HepG2 (cell line): ENCODE measurements at regions not wholly inside any gene's neighbourhood (a gene's known extent, or its start where the extent isn't known, plus 50 kb on each side); places are given as distances from the start of the nearest gene placed in this dataset.

Experiments used
- ATAC-seq: fragments of 200-7000 bp; cut with Tn5 transposase; 3 replicates; pipeline ENCODE4 v1.9.1; 2020; ENCODE audit warnings: mild to moderate bottlenecking, moderate library complexity
- BruUV-seq: library from RNA; stranded (reverse); fragments of 400-500 nt; replicated peaks from 2 replicates; lab custom pipeline; 2021; lab: Mats Ljungman, UMichigan
- CTCF ChIA-PET: fragments of 300-600 bp; formaldehyde crosslinking; extraction: SDS; loops from one replicate; lab custom pipeline; 2021; ENCODE audit warnings: low total read pairs, inconsistent platforms, low intra/inter-chr PET ratio; lab: Yijun Ruan, JAX
- POLR2A ChIA-PET: fragments of 350-600 bp; sonication (Branson Sonifier 250); formaldehyde crosslinking; loops from one replicate; lab custom pipeline; 2020; ENCODE audit warnings: antibody characterized with exemption, inconsistent platforms; lab: Yijun Ruan, JAX
- DNase-seq: peaks from one replicate; pipeline ENCODE4 v3.0.0-alpha.2; 2015; ENCODE audit warnings: low spot score
- FAIRE-seq: peaks from 3 replicates; lab custom pipeline; 2011; peaks lifted over from hg19 to GRCh38; lab: Jason Lieb, UNC
- H2AFZ ChIP-seq: one replicate; pipeline ENCODE4 v1.6.1; 2011; ENCODE audit warnings: low read length, inconsistent platforms
- H3K27ac ChIP-seq: fragments of 300-600 bp; 3 replicates; pipeline ENCODE4 v1.8.0; 2011; ENCODE audit warnings: mixed run types, mild to moderate bottlenecking, mixed read lengths, low read length, inconsistent platforms; ENCODE audit not compliant: insufficient read depth; ENCODE audit errors: extremely low read length
- H3K27me3 ChIP-seq, 2 experiments: fragments of 200-600 bp in 1 of 2; 2 replicates in 1 of 2; 3 replicates in 1 of 2; pipeline versions ENCODE4 v1.6.0 to v1.8.0; 2011; ENCODE audit warnings: low read length in 2 of 2, mild to moderate bottlenecking in 2 of 2, moderate library complexity in 2 of 2, inconsistent platforms in 1 of 2; ENCODE audit not compliant: insufficient read depth in 2 of 2, control insufficient read depth in 1 of 2
- H3K36me3 ChIP-seq, 2 experiments: fragments of 200-600 bp in 1 of 2; replicated peaks in 1 of 2; 2 replicates in 1 of 2; 3 replicates in 1 of 2; pipeline versions ENCODE4 v1.5.1 to v1.8.0; 2011; ENCODE audit warnings: low read length in 2 of 2, inconsistent platforms in 1 of 2; ENCODE audit not compliant: insufficient read depth in 2 of 2, control insufficient read depth in 1 of 2
- H3K4me1 ChIP-seq: 2 replicates; pipeline ENCODE4 v1.5.1; 2012; ENCODE audit warnings: low read length, inconsistent platforms; ENCODE audit not compliant: insufficient read depth
- H3K4me2 ChIP-seq: 2 replicates; pipeline ENCODE4 v1.6.0; 2011; ENCODE audit warnings: low read depth, low read length, inconsistent platforms
- H3K4me3 ChIP-seq, 3 experiments: fragments of 200-600 bp in 1 of 3; sonication (generic), shearing (Covaris generic) in 1 of 3; replicated peaks in 1 of 3; 2 replicates each; pipeline ENCODE4 v1.5.1; 2011 to 2016; ENCODE audit warnings: low read length in 3 of 3, inconsistent platforms in 2 of 3, low read depth in 2 of 3, mild to moderate bottlenecking in 2 of 3, control low read depth in 1 of 3, mixed read lengths in 1 of 3; ENCODE audit not compliant: insufficient read depth in 1 of 3
- H3K79me2 ChIP-seq: one replicate; pipeline ENCODE4 v1.6.1; 2011; ENCODE audit warnings: low read length, inconsistent platforms; ENCODE audit not compliant: insufficient read depth
- H3K9ac ChIP-seq: 2 replicates; pipeline ENCODE4 v1.6.0; 2011; ENCODE audit warnings: mild to moderate bottlenecking, low read depth, low read length, inconsistent platforms; ENCODE audit not compliant: insufficient read depth
- H3K9me3 ChIP-seq: 2 replicates; pipeline ENCODE4 v1.5.1; 2012; ENCODE audit warnings: mild to moderate bottlenecking, low read length
- H4K20me1 ChIP-seq: 2 replicates; pipeline ENCODE4 v1.6.0; 2011; ENCODE audit warnings: inconsistent platforms, mild to moderate bottlenecking, low read length, moderate library complexity; ENCODE audit not compliant: insufficient read depth
- FOXP4 ChIP-seq: sonication (generic); formaldehyde crosslinking; IDR thresholded peaks from 2 replicates; pipeline ENCODE4 v1.4.0; 2020; ENCODE audit warnings: missing genetic modification reagents
- HIC2 ChIP-seq: sonication (generic); formaldehyde crosslinking; IDR thresholded peaks from 2 replicates; pipeline ENCODE4 v1.9.0; 2022; ENCODE audit warnings: low read depth, missing genetic modification reagents
- HNF4G ChIP-seq, 2 experiments: sonication (generic) in 1 of 2; formaldehyde crosslinking in 1 of 2; IDR thresholded peaks; 2 replicates each; pipeline versions ENCODE4 v1.4.0 to v1.6.1; 2011 to 2020; ENCODE audit warnings: borderline replicate concordance in 2 of 2, low read depth in 2 of 2, mild to moderate bottlenecking in 2 of 2, low read length in 1 of 2, missing genetic modification reagents in 1 of 2, moderate library complexity in 1 of 2
- PHF5A ChIP-seq: IDR thresholded peaks from one replicate; pipeline ENCODE4 v1.6.1; 2018; ENCODE audit warnings: low read depth, missing genetic modification reagents; ENCODE audit not compliant: unreplicated experiment
- RFX3 ChIP-seq: IDR thresholded peaks from 2 replicates; pipeline ENCODE4 v1.6.1; 2016; ENCODE audit warnings: missing biosample characterization, missing genetic modification reagents
- ZBTB7A ChIP-seq: sonication (generic); formaldehyde crosslinking; IDR thresholded peaks from 2 replicates; pipeline ENCODE4 v1.8.0; 2022; ENCODE audit warnings: mild to moderate bottlenecking, missing genetic modification reagents
- ZNF281 ChIP-seq: sonication (generic); formaldehyde crosslinking; IDR thresholded peaks from 2 replicates; pipeline ENCODE4 v1.4.0; 2020; ENCODE audit warnings: missing genetic modification reagents, borderline replicate concordance
- ZZZ3 ChIP-seq: sonication (generic); formaldehyde crosslinking; IDR thresholded peaks from 2 replicates; pipeline ENCODE4 v1.4.0; 2020; ENCODE audit warnings: missing genetic modification reagents, mild to moderate bottlenecking, borderline replicate concordance
- WGBS: methylation state at CpG from one replicate; pipeline ENCODE4 v1.1.6; 2017; ENCODE audit warnings: low lambda C conversion rate; 5-methylcytosine and 5-hydroxymethylcytosine counted together
- in situ Hi-C: cut with HindIII; loops from 2 replicates; pipeline ENCODE4 v1.10.0; 2017; ENCODE audit warnings: low pct_unique_long_range_greater_than_20kb; ENCODE audit not compliant: extremely low pct_ligation_motif_present
- intact Hi-C: fragments of 100-400 bp; cut with micrococcal nuclease; formaldehyde crosslinking; loops from one replicate; pipeline ENCODE4 v1.10.0; 2022; ENCODE audit not compliant: unreplicated experiment

- Histone ChIP-seq H4K20me1 (no peaks in the 10 kb centered on the region), H3K9me3 (no peaks in the 10 kb centered on the region), H3K4me1 (no peaks in the 10 kb centered on the region), H3K27ac (no peak overlapping the region), H3K9ac (no peak overlapping the region), H3K27me3 (no peaks in the 10 kb centered on the region), H2AFZ (no peak overlapping the region), H3K36me3 (no peaks in the 10 kb centered on the region), H3K4me3 (no peak overlapping the region), H3K79me2 (no peaks in the 10 kb centered on the region), H3K4me2 (no peak overlapping the region)
- intact Hi-C loops (no loop called here), in situ Hi-C loops (no loop called here)
- FAIRE-seq (no peak), DNase-seq (no peak), ATAC-seq (no peak)
- POLR2A ChIA-PET = no interaction called here
- no peak for TF ChIP-seq ZNF281 (CRISPR knock-in tag)
- BruUV-seq = no TSS peak
- 0% methylated on average over 2 of the region's 2 CpGs for WGBS
- CTCF ChIA-PET = no interaction called here
These were observed 84.9 kb upstream of the UBE2E1 start for GRCh38 chr3:23720885-23721284.

GRCh38 chr3:23723141-23723540 is 82.6 kb upstream of the UBE2E1 start:
- ChIA-PET POLR2A (no interaction called here), CTCF (no interaction called here)
- in situ Hi-C loops = no loop called here
- TF ChIP-seq FOXP4 = no peak
- TF ChIP-seq ZZZ3 (CRISPR knock-in tag) = no peak
- no peak for TF ChIP-seq ZBTB7A
- TF ChIP-seq HIC2 (CRISPR knock-in tag) = no peak
- no peak for TF ChIP-seq PHF5A (CRISPR knock-in tag)
- TF ChIP-seq RFX3 (CRISPR knock-in tag) = no peak
- TF ChIP-seq HNF4G (IDR thresholded peaks at IDR 0.05; ENCODE audit: borderline replicate concordance, low read depth, low read length) = no peak
- no peak for TF ChIP-seq HNF4G (CRISPR knock-in tag; IDR thresholded peaks at IDR 0.05; ENCODE audit: borderline replicate concordance, low read depth)

More at GRCh38 chr3:23723141-23723540, 82.6 kb upstream of the UBE2E1 start:
- H3K79me2 ChIP-seq = no peaks in the 10 kb centered on the region
- no TSS peak for BruUV-seq
- intact Hi-C loops = no loop called here
- no peak overlapping the region for H2AFZ ChIP-seq
- no peaks in the 10 kb centered on the region for H3K9me3 ChIP-seq
- no peaks in the 10 kb centered on the region for H4K20me1 ChIP-seq
- H3K27ac ChIP-seq = no peak overlapping the region
- DNase-seq (no peak), ATAC-seq (no peak), FAIRE-seq (no peak)
- no peak overlapping the region for H3K4me3 ChIP-seq
- H3K27me3 ChIP-seq = no peaks in the 10 kb centered on the region
- H3K36me3 ChIP-seq = no peaks in the 10 kb centered on the region
- no peaks in the 10 kb centered on the region for H3K4me1 ChIP-seq
- 45% methylated on average over 5 of the region's 5 CpGs for WGBS
- no peak overlapping the region for H3K4me2 ChIP-seq
- no peak overlapping the region for H3K9ac ChIP-seq
